K562 (cell line): ENCODE measurements at regions not wholly inside any gene's neighbourhood (a gene's known extent, or its start where the extent isn't known, plus 50 kb on each side); places are given as distances from the start of the nearest gene placed in this dataset.

Experiments used
- ATAC-seq: fragments of 200-7000 bp; cut with Tn5 transposase; 3 replicates; pipeline ENCODE4 v1.9.1; 2020; ENCODE audit warnings: moderate library complexity
- BruUV-seq: library from RNA; stranded (reverse); fragments of 400-500 nt; replicated peaks from 2 replicates; lab custom pipeline; 2021; lab: Mats Ljungman, UMichigan
- CTCF ChIA-PET: fragments of 300-600 bp; formaldehyde crosslinking; extraction: SDS; loops from one replicate; lab custom pipeline; 2021; ENCODE audit warnings: low intra/inter-chr PET ratio; lab: Yijun Ruan, JAX
- POLR2A ChIA-PET: fragments of 300-600, 350-650 bp; sonication (Branson Sonifier 250); formaldehyde crosslinking; extraction: SDS; loops from one replicate; lab custom pipeline; 2021; ENCODE audit warnings: antibody characterized with exemption, inconsistent platforms; lab: Yijun Ruan, JAX
- DNase-seq, 4 experiments: peaks; one replicate each; pipeline versions ENCODE4 v3.0.0 to v3.0.0-alpha.2; 2011 to 2018; ENCODE audit warnings: low spot score in 3 of 4, mixed read lengths in 3 of 4; ENCODE audit errors: extremely low read depth in 1 of 4
- FAIRE-seq: peaks from 2 replicates; lab custom pipeline; 2011; peaks lifted over from hg19 to GRCh38; lab: Jason Lieb, UNC
- H2AFZ ChIP-seq: 2 replicates; pipeline ENCODE4 v1.6.0; 2011; ENCODE audit warnings: low read depth, low read length, control low read depth, inconsistent platforms
- H3K27ac ChIP-seq: fragments of 200-600 bp; 3 replicates; pipeline ENCODE4 v1.8.0; 2011; ENCODE audit warnings: low read depth, mild to moderate bottlenecking, control low read depth, inconsistent platforms, low read length, moderate library complexity, mixed read lengths; ENCODE audit errors: extremely low read depth
- H3K27me3 ChIP-seq, 2 experiments: fragments of 300-600 bp in 1 of 2; 2 replicates in 1 of 2; 3 replicates in 1 of 2; pipeline versions ENCODE4 v1.6.0 to v1.8.0; 2011; ENCODE audit warnings: inconsistent platforms in 2 of 2, low read length in 2 of 2, mild to moderate bottlenecking in 1 of 2, mixed read lengths in 1 of 2, moderate library complexity in 1 of 2; ENCODE audit not compliant: control insufficient read depth in 2 of 2, insufficient read depth in 2 of 2
- H3K36me3 ChIP-seq: fragments of 300-600 bp; 3 replicates; pipeline ENCODE4 v1.8.0; 2011; ENCODE audit warnings: mild to moderate bottlenecking, low read length, inconsistent platforms; ENCODE audit not compliant: control insufficient read depth, insufficient read depth
- H3K4me1 ChIP-seq, 2 experiments: fragments of 200-600 bp in 1 of 2; replicated peaks in 1 of 2; 2 replicates in 1 of 2; 3 replicates in 1 of 2; pipeline versions ENCODE4 v1.5.1 to v1.8.0; 2011; ENCODE audit warnings: inconsistent platforms in 2 of 2, low read length in 2 of 2, mild to moderate bottlenecking in 1 of 2, mixed read lengths in 1 of 2, moderate library complexity in 1 of 2; ENCODE audit not compliant: control insufficient read depth in 2 of 2, insufficient read depth in 2 of 2
- H3K4me2 ChIP-seq: 2 replicates; pipeline ENCODE4 v1.6.1; 2011; ENCODE audit warnings: low read length, control low read depth, inconsistent platforms, mixed read lengths; ENCODE audit not compliant: insufficient read depth
- H3K4me3 ChIP-seq: fragments of 200-600 bp; sonication (generic), shearing (Covaris generic); 2 replicates; pipeline ENCODE4 v1.5.1; 2016; ENCODE audit warnings: control low read depth, inconsistent platforms
- H3K79me2 ChIP-seq: fragments of 200-600 bp; 3 replicates; pipeline ENCODE4 v1.8.0; 2011; ENCODE audit warnings: low read length, inconsistent platforms; ENCODE audit not compliant: control insufficient read depth, insufficient read depth
- H3K9ac ChIP-seq, 2 experiments: 2 replicates each; pipeline versions ENCODE4 v1.6.0 to v1.6.1; 2011; ENCODE audit warnings: low read depth in 2 of 2, low read length in 2 of 2, control low read depth in 1 of 2, inconsistent platforms in 1 of 2, mild to moderate bottlenecking in 1 of 2, mixed read lengths in 1 of 2; ENCODE audit not compliant: insufficient read depth in 1 of 2
- H3K9me1 ChIP-seq: one replicate; pipeline ENCODE4 v1.6.0; 2011; ENCODE audit warnings: inconsistent platforms, mild to moderate bottlenecking, low read length, moderate library complexity; ENCODE audit not compliant: control insufficient read depth, insufficient read depth
- H3K9me3 ChIP-seq: replicated peaks from 2 replicates; pipeline ENCODE4 v1.5.1; 2011; ENCODE audit warnings: low read depth, low read length, inconsistent platforms; ENCODE audit not compliant: control insufficient read depth, insufficient read depth
- H4K20me1 ChIP-seq: replicated peaks from 2 replicates; pipeline ENCODE4 v1.6.1; 2011; ENCODE audit warnings: low read length, inconsistent platforms, mixed read lengths; ENCODE audit not compliant: control insufficient read depth, insufficient read depth
- HMG20B ChIP-seq: fragments of 250-450 bp; sonication (Bioruptor Pico); IDR thresholded peaks from 2 replicates; pipeline ENCODE4 v1.5.0; 2021; ENCODE audit warnings: mild to moderate bottlenecking
- L3MBTL2 ChIP-seq: fragments of 450-650 bp; IDR thresholded peaks from 2 replicates; pipeline ENCODE4 v1.6.1; 2016; ENCODE audit warnings: mild to moderate bottlenecking, moderate library complexity
- PBX2 ChIP-seq, 2 experiments: IDR thresholded peaks in 1 of 2; conservative IDR thresholded peaks in 1 of 2; 2 replicates each; pipeline ENCODE4 v1.6.1; 2016; ENCODE audit warnings: low read depth in 2 of 2, mild to moderate bottlenecking in 1 of 2, missing compliant biosample characterization in 1 of 2, missing genetic modification characterization in 1 of 2, moderate library complexity in 1 of 2
- PTBP1 ChIP-seq: fragments of 200-400 bp; formaldehyde crosslinking; IDR thresholded peaks from 2 replicates; pipeline ENCODE4 v1.6.1; 2017; ENCODE audit warnings: low read depth, low read length
- RBM22 ChIP-seq: fragments of 200-400 bp; formaldehyde crosslinking; IDR thresholded peaks from 2 replicates; pipeline ENCODE4 v1.6.1; 2018; ENCODE audit warnings: low read length, low read depth; ENCODE audit not compliant: poor library complexity, severe bottlenecking
- ZNF143 ChIP-seq: sonication (generic); formaldehyde crosslinking; IDR thresholded peaks from 2 replicates; pipeline ENCODE4 v1.9.0; 2022; ENCODE audit warnings: mild to moderate bottlenecking, missing genetic modification reagents
- ZNF217 ChIP-seq: sonication (generic); formaldehyde crosslinking; IDR thresholded peaks from 2 replicates; pipeline ENCODE4 v1.8.0; 2022; ENCODE audit warnings: mild to moderate bottlenecking, missing genetic modification reagents
- ZNF586 ChIP-seq: fragments of 450-650 bp; formaldehyde crosslinking; conservative IDR thresholded peaks from 2 replicates; pipeline ENCODE4 v1.4.0; 2020; ENCODE audit warnings: mild to moderate bottlenecking, moderate library complexity
- WGBS: fragments of 100-300 bp; shearing (Covaris generic); methylation state at CpG from one replicate; pipeline ENCODE4 v1.1.6; 2016; ENCODE audit warnings: low coverage, mixed read lengths; ENCODE audit not compliant: insufficient coverage; ENCODE audit errors: missing lambda C conversion rate; 5-methylcytosine and 5-hydroxymethylcytosine counted together
- in situ Hi-C: fragments of 300-500 bp; cut with MboI; formaldehyde crosslinking; loops from 4 replicates; pipeline ENCODE4 v1.15.0; 2018; ENCODE audit warnings: inconsistent platforms, mixed read lengths
- intact Hi-C: fragments of 100-400 bp; cut with micrococcal nuclease; formaldehyde crosslinking; loops from 2 replicates; pipeline ENCODE4 v1.14.2; 2022
- TF ChIP-seq, protein P1 (sequence below): sonication (generic); formaldehyde crosslinking; IDR thresholded peaks from 2 replicates; pipeline ENCODE4 v1.8.0; 2022; ENCODE audit warnings: mild to moderate bottlenecking, missing genetic modification reagents
- TF ChIP-seq, protein P2 (sequence below): sonication (generic); formaldehyde crosslinking; IDR thresholded peaks from 2 replicates; pipeline ENCODE4 v1.8.1; 2022; ENCODE audit warnings: missing genetic modification reagents
- TF ChIP-seq, protein P3 (sequence below): fragments of 150-350 bp; IDR thresholded peaks from 2 replicates; pipeline ENCODE4 v1.6.1; 2014; ENCODE audit warnings: low read depth, mild to moderate bottlenecking, low read length, borderline replicate concordance

DNA sequence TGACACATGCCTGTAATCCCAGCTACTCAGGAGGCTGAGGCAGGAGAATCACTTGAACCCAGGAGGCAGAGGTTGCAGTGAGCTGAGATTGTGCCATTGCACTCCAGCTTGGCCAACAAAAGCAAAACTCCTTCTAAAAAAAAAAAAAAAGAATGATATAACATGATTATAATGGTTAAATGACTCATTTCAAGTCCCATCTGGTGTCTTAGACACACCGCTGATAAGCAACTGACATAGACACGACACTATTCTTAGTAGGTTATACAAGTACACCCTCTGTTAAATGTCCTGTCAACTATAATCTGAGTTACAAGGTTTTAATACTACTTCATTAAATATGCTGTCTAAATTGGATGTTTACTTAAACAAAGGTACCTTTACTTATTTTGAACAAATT, 405.3 kb upstream of the CLINT1 start:
- FAIRE-seq (no peak), DNase-seq (no peak), ATAC-seq (no peak)
- WGBS: 0% methylated on average over 2 of the region's 2 CpGs
- Histone ChIP-seq H3K9ac (no peak overlapping the region), H3K79me2 (no peaks in the 10 kb centered on the region), H3K9me1 (no peaks in the 10 kb centered on the region), H3K27me3 (no peaks in the 10 kb centered on the region), H3K9me3 (no peaks in the 10 kb centered on the region), H3K36me3 (no peaks in the 10 kb centered on the region), H3K4me1 (no peaks in the 10 kb centered on the region), H3K4me3 (no peak overlapping the region), H4K20me1 (no peaks in the 10 kb centered on the region), H3K4me2 (no peak overlapping the region), H3K27ac (no peak overlapping the region), H2AFZ (no peak overlapping the region)
- POLR2A ChIA-PET: no interaction called here
- CTCF ChIA-PET: no interaction called here
- intact Hi-C loops: no loop called here
- in situ Hi-C loops: no loop called here
- no TSS peak for BruUV-seq
- TF ChIP-seq RBM22 (no peak), ZNF143 (CRISPR knock-in tag) (no peak), PTBP1 (no peak), L3MBTL2 (no peak), HMG20B (CRISPR knock-in tag) (no peak), ZNF217 (CRISPR knock-in tag) (no peak), PBX2 (CRISPR knock-in tag; IDR thresholded peaks at IDR 0.05; ENCODE audit: low read depth) (no peak), PBX2 (tag; conservative IDR thresholded peaks at IDR 0.05; ENCODE audit: low read depth) (no peak), ZNF586 (CRISPR knock-in tag) (no peak)
- TF ChIP-seq, protein P1, sequence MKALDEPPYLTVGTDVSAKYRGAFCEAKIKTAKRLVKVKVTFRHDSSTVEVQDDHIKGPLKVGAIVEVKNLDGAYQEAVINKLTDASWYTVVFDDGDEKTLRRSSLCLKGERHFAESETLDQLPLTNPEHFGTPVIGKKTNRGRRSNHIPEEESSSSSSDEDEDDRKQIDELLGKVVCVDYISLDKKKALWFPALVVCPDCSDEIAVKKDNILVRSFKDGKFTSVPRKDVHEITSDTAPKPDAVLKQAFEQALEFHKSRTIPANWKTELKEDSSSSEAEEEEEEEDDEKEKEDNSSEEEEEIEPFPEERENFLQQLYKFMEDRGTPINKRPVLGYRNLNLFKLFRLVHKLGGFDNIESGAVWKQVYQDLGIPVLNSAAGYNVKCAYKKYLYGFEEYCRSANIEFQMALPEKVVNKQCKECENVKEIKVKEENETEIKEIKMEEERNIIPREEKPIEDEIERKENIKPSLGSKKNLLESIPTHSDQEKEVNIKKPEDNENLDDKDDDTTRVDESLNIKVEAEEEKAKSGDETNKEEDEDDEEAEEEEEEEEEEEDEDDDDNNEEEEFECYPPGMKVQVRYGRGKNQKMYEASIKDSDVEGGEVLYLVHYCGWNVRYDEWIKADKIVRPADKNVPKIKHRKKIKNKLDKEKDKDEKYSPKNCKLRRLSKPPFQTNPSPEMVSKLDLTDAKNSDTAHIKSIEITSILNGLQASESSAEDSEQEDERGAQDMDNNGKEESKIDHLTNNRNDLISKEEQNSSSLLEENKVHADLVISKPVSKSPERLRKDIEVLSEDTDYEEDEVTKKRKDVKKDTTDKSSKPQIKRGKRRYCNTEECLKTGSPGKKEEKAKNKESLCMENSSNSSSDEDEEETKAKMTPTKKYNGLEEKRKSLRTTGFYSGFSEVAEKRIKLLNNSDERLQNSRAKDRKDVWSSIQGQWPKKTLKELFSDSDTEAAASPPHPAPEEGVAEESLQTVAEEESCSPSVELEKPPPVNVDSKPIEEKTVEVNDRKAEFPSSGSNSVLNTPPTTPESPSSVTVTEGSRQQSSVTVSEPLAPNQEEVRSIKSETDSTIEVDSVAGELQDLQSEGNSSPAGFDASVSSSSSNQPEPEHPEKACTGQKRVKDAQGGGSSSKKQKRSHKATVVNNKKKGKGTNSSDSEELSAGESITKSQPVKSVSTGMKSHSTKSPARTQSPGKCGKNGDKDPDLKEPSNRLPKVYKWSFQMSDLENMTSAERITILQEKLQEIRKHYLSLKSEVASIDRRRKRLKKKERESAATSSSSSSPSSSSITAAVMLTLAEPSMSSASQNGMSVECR (CRISPR knock-in tag): no peak
- TF ChIP-seq, protein P2, sequence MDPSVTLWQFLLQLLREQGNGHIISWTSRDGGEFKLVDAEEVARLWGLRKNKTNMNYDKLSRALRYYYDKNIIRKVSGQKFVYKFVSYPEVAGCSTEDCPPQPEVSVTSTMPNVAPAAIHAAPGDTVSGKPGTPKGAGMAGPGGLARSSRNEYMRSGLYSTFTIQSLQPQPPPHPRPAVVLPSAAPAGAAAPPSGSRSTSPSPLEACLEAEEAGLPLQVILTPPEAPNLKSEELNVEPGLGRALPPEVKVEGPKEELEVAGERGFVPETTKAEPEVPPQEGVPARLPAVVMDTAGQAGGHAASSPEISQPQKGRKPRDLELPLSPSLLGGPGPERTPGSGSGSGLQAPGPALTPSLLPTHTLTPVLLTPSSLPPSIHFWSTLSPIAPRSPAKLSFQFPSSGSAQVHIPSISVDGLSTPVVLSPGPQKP (CRISPR knock-in tag): no peak
- TF ChIP-seq, protein P3, sequence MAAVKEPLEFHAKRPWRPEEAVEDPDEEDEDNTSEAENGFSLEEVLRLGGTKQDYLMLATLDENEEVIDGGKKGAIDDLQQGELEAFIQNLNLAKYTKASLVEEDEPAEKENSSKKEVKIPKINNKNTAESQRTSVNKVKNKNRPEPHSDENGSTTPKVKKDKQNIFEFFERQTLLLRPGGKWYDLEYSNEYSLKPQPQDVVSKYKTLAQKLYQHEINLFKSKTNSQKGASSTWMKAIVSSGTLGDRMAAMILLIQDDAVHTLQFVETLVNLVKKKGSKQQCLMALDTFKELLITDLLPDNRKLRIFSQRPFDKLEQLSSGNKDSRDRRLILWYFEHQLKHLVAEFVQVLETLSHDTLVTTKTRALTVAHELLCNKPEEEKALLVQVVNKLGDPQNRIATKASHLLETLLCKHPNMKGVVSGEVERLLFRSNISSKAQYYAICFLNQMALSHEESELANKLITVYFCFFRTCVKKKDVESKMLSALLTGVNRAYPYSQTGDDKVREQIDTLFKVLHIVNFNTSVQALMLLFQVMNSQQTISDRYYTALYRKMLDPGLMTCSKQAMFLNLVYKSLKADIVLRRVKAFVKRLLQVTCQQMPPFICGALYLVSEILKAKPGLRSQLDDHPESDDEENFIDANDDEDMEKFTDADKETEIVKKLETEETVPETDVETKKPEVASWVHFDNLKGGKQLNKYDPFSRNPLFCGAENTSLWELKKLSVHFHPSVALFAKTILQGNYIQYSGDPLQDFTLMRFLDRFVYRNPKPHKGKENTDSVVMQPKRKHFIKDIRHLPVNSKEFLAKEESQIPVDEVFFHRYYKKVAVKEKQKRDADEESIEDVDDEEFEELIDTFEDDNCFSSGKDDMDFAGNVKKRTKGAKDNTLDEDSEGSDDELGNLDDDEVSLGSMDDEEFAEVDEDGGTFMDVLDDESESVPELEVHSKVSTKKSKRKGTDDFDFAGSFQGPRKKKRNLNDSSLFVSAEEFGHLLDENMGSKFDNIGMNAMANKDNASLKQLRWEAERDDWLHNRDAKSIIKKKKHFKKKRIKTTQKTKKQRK: no peak
